Right kidney (tissue), 1 donor: ENCODE measurements at regions not wholly inside any gene's neighbourhood (a gene's known extent, or its start where the extent isn't known, plus 50 kb on each side); places are given as distances from the start of the nearest gene placed in this dataset.
"Not testable (repeated sequence)": the region's sequence is repeated elsewhere in the genome, so short reads cannot be mapped to it uniquely, and the experiment has no call there.

Experiments used
- DNase-seq: peaks from one replicate; pipeline ENCODE4 v3.0.0-alpha.2; 2016

GRCh38 chr3:194249323-194250097 is 101.6 kb downstream of the CPN2 start:
- DNase-seq = no peak

GRCh38 chr3:194250098-194251002 is 100.8 kb downstream of the CPN2 start:
- peak; percentile 68 for DNase-seq

GRCh38 chr3:194251007-194251406 is 100.1 kb downstream of the CPN2 start:
- DNase-seq = no peak

- no peak for DNase-seq
These were observed 99.7 kb downstream of the CPN2 start for GRCh38 chr3:194251461-194251860.

GRCh38 chr3:194251891-194252560 is 99.1 kb downstream of the CPN2 start:
- DNase-seq = no peak

GRCh38 chr3:194253270-194253669 is 97.9 kb downstream of the CPN2 start:
- DNase-seq = no peak

- no peak for DNase-seq
These were observed 97.1 kb downstream of the CPN2 start for GRCh38 chr3:194254040-194254439.

- peak; percentile 65 for DNase-seq
These were observed 95.7 kb downstream of the CPN2 start for GRCh38 chr3:194255252-194256039.

- no peak for DNase-seq
These were observed 94.8 kb downstream of the CPN2 start for GRCh38 chr3:194256040-194256945.

- DNase-seq = no peak
These were observed 93.9 kb downstream of the CPN2 start for GRCh38 chr3:194257151-194257621.

- no peak for DNase-seq
These were observed 93.0 kb downstream of the CPN2 start for GRCh38 chr3:194257916-194258668.

- no peak for DNase-seq
These were observed 91.0 kb downstream of the CPN2 start for GRCh38 chr3:194259982-194260766.

- no peak for DNase-seq
These were observed 89.5 kb downstream of the CPN2 start for GRCh38 chr3:194261581-194262063.

- DNase-seq = no peak
These were observed 88.8 kb downstream of the CPN2 start for GRCh38 chr3:194262176-194262924.

GRCh38 chr3:194262925-194263305 is 88.2 kb downstream of the CPN2 start:
- no peak for DNase-seq

- DNase-seq = not testable (repeated sequence)
These were observed 86.3 kb downstream of the CPN2 start for GRCh38 chr3:194264631-194265504.

- DNase-seq = no peak
These were observed 85.6 kb downstream of the CPN2 start for GRCh38 chr3:194265505-194265892.
